NCI-H1105 treated with DMSO at 0.1 percent for 48 hours (cell line): ENCODE measurements at regions not wholly inside any gene's neighbourhood (a gene's known extent, or its start where the extent isn't known, plus 50 kb on each side); places are given as distances from the start of the nearest gene placed in this dataset.
"Not testable (repeated sequence)": the region's sequence is repeated elsewhere in the genome, so short reads cannot be mapped to it uniquely, and the experiment has no call there.

ENCODE experiments used
- DNase-seq: peaks from one replicate; lab custom pipeline; 2025; lab: John Stamatoyannopoulos, UW

- DNase-seq, result no peak
These were observed 1656.5 kb downstream of the EFNA5 start for GRCh38 chr5:106014262-106014661.

GRCh38 chr5:106006242-106006641, 1664.5 kb downstream of the EFNA5 start:
- no peak for DNase-seq

- not testable (repeated sequence) for DNase-seq
These were observed 1671.7 kb downstream of the EFNA5 start for GRCh38 chr5:105998991-105999390.

- no peak for DNase-seq
These were observed 1677.7 kb downstream of the EFNA5 start for GRCh38 chr5:105993027-105993426.

- DNase-seq, result no peak
These were observed 1688.2 kb downstream of the EFNA5 start for GRCh38 chr5:105982526-105982925.

GRCh38 chr5:105978011-105978410, 1692.7 kb downstream of the EFNA5 start:
- DNase-seq, result no peak

GRCh38 chr5:105977163-105977562, 1693.6 kb downstream of the EFNA5 start:
- DNase-seq, result no peak

GRCh38 chr5:105970919-105971318, 1699.8 kb downstream of the EFNA5 start:
- DNase-seq, result no peak

GRCh38 chr5:105968981-105969380, 1701.8 kb downstream of the EFNA5 start:
- no peak for DNase-seq

GRCh38 chr5:105963696-105964255, 1707.0 kb downstream of the EFNA5 start:
- no peak for DNase-seq

- no peak for DNase-seq
These were observed 1709.2 kb downstream of the EFNA5 start for GRCh38 chr5:105961572-105961971.

- DNase-seq, result no peak
These were observed 1714.1 kb downstream of the EFNA5 start for GRCh38 chr5:105956456-105957196.

- no peak for DNase-seq
These were observed 1716.4 kb downstream of the EFNA5 start for GRCh38 chr5:105954341-105954740.

- peak; percentile 76 for DNase-seq
These were observed 1717.1 kb downstream of the EFNA5 start for GRCh38 chr5:105953616-105954015.

GRCh38 chr5:105952875-105953274, 1717.9 kb downstream of the EFNA5 start:
- DNase-seq, result peak; percentile 96

- DNase-seq, result no peak
These were observed 1723.3 kb downstream of the EFNA5 start for GRCh38 chr5:105947461-105947860.

- DNase-seq, result no peak
These were observed 1725.3 kb downstream of the EFNA5 start for GRCh38 chr5:105945203-105945972.

GRCh38 chr5:105940181-105940580, 1730.6 kb downstream of the EFNA5 start:
- DNase-seq, result no peak

- DNase-seq, result no peak
These were observed 1736.6 kb downstream of the EFNA5 start for GRCh38 chr5:105934171-105934570.

- no peak for DNase-seq
These were observed 1738.8 kb downstream of the EFNA5 start for GRCh38 chr5:105931881-105932421.

GRCh38 chr5:105929858-105930257, 1740.9 kb downstream of the EFNA5 start:
- no peak for DNase-seq

GRCh38 chr5:105924366-105924765, 1746.4 kb downstream of the EFNA5 start:
- DNase-seq, result no peak

- no peak for DNase-seq
These were observed 1748.2 kb downstream of the EFNA5 start for GRCh38 chr5:105922574-105922973.
